Keratinocyte (primary cell): ENCODE measurements at regions not wholly inside any gene's neighbourhood (a gene's known extent, or its start where the extent isn't known, plus 50 kb on each side); places are given as distances from the start of the nearest gene placed in this dataset.

ENCODE experiments used
- DNase-seq: peaks from one replicate; pipeline ENCODE4 v3.0.0-alpha.2; 2011; ENCODE audit warnings: low read depth, missing footprints, low spot score
- FAIRE-seq: peaks from 2 replicates; lab custom pipeline; 2011; peaks lifted over from hg19 to GRCh38; lab: Jason Lieb, UNC
- H2AFZ ChIP-seq: 2 replicates; pipeline ENCODE4 v1.6.0; 2012; ENCODE audit warnings: low read length, control low read depth, inconsistent platforms; ENCODE audit not compliant: control insufficient read depth
- H3K27ac ChIP-seq: 2 replicates; pipeline ENCODE4 v1.5.1; 2011; ENCODE audit warnings: low read length; ENCODE audit not compliant: control insufficient read depth, insufficient read depth
- H3K27me3 ChIP-seq: 3 replicates; pipeline ENCODE4 v1.6.0; 2011; ENCODE audit warnings: low read length; ENCODE audit not compliant: control insufficient read depth, insufficient read depth; ENCODE audit errors: extremely low read depth
- H3K36me3 ChIP-seq, 2 experiments: 2 replicates in 1 of 2; 3 replicates in 1 of 2; pipeline ENCODE4 v1.5.1; 2011; ENCODE audit warnings: low read length in 2 of 2, mild to moderate bottlenecking in 1 of 2; ENCODE audit not compliant: control insufficient read depth in 2 of 2, insufficient read depth in 2 of 2; ENCODE audit errors: extremely low read depth in 1 of 2
- H3K4me1 ChIP-seq: 3 replicates; pipeline ENCODE4 v1.5.1; 2011; ENCODE audit warnings: low read length; ENCODE audit not compliant: control insufficient read depth, insufficient read depth; ENCODE audit errors: extremely low read depth
- H3K4me2 ChIP-seq: 3 replicates; pipeline ENCODE4 v1.6.0; 2011; ENCODE audit warnings: low read depth, low read length; ENCODE audit not compliant: control insufficient read depth, insufficient read depth; ENCODE audit errors: extremely low read depth
- H3K4me3 ChIP-seq, 3 experiments: fragments of 200-600 bp in 1 of 3; sonication (generic) in 1 of 3; 2 replicates in 2 of 3; 3 replicates in 1 of 3; pipeline ENCODE4 v1.5.1; 2011 to 2016; ENCODE audit warnings: low read length in 3 of 3, mild to moderate bottlenecking in 3 of 3, control low read depth in 2 of 3, inconsistent platforms in 1 of 3, low read depth in 1 of 3, mixed read lengths in 1 of 3, mixed run types in 1 of 3, moderate library complexity in 1 of 3; ENCODE audit not compliant: control insufficient read depth in 2 of 3, insufficient read depth in 2 of 3; ENCODE audit errors: extremely low read depth in 1 of 3
- H3K79me2 ChIP-seq: 2 replicates; pipeline ENCODE4 v1.6.0; 2012; ENCODE audit warnings: low read length; ENCODE audit not compliant: control insufficient read depth, insufficient read depth
- H3K9ac ChIP-seq: 3 replicates; pipeline ENCODE4 v1.6.0; 2011; ENCODE audit warnings: low read length; ENCODE audit not compliant: control insufficient read depth, insufficient read depth; ENCODE audit errors: extremely low read depth
- H3K9me1 ChIP-seq: 3 replicates; pipeline ENCODE4 v1.6.0; 2011; ENCODE audit warnings: low read length; ENCODE audit not compliant: control insufficient read depth, insufficient read depth; ENCODE audit errors: extremely low read depth
- H3K9me3 ChIP-seq: 2 replicates; pipeline ENCODE4 v1.5.1; 2012; ENCODE audit warnings: low read depth, low read length; ENCODE audit not compliant: control insufficient read depth
- H4K20me1 ChIP-seq: 3 replicates; pipeline ENCODE4 v1.6.0; 2011; ENCODE audit warnings: low read length; ENCODE audit not compliant: control insufficient read depth, insufficient read depth; ENCODE audit errors: extremely low read depth
- CTCF ChIP-seq, 3 experiments: IDR thresholded peaks in 1 of 3; conservative IDR thresholded peaks in 1 of 3; optimal IDR thresholded peaks in 1 of 3; 2 replicates in 2 of 3; 3 replicates in 1 of 3; pipeline versions ENCODE3 to v1.5.1; 2011; ENCODE audit warnings: low read length in 3 of 3, mild to moderate bottlenecking in 3 of 3, moderate library complexity in 2 of 3, control low read depth in 1 of 3, inconsistent platforms in 1 of 3; ENCODE audit not compliant: insufficient read depth in 2 of 3; ENCODE audit errors: extremely low read depth in 1 of 3
- EZH2 ChIP-seq: IDR thresholded peaks from one replicate; pipeline ENCODE4 v1.6.1; 2012; ENCODE audit warnings: inconsistent platforms, mild to moderate bottlenecking, low read length, moderate library complexity
- dilution Hi-C: fragments of 300-500 bp; cut with MboI; formaldehyde crosslinking; loops from one replicate; pipeline ENCODE4 v1.7.0; 2020; ENCODE audit warnings: low sequenced_read_pairs; ENCODE audit not compliant: extremely low pct_ligation_motif_present

- H3K4me1 ChIP-seq = no peaks in the 10 kb centered on the region
- H3K27ac ChIP-seq = no peak overlapping the region
- dilution Hi-C loops = no loop called here
- H3K9me1 ChIP-seq = no peaks in the 10 kb centered on the region
- DNase-seq (no peak), FAIRE-seq (no peak)
- no peak overlapping the region for H2AFZ ChIP-seq
- TF ChIP-seq CTCF (optimal IDR thresholded peaks at IDR 0.05 in 1 of 3, IDR thresholded peaks at IDR 0.05 in 1 of 3, conservative IDR thresholded peaks at IDR 0.05 in 1 of 3; ENCODE audit: extremely low read depth in 1 of 3, insufficient read depth in 2 of 3, low read length in 3 of 3) (no peak), EZH2 (no peak)
- no peaks in the 10 kb centered on the region for H3K9me3 ChIP-seq
- H4K20me1 ChIP-seq = no peaks in the 10 kb centered on the region
- H3K36me3 ChIP-seq = no peaks in the 10 kb centered on the region
- H3K27me3 ChIP-seq = peaks cover 40% of the 10 kb centered on the region
- no peaks in the 10 kb centered on the region for H3K79me2 ChIP-seq
- H3K4me3 ChIP-seq = no peak overlapping the region
- H3K9ac ChIP-seq = no peak overlapping the region
- no peak overlapping the region for H3K4me2 ChIP-seq
Observed at GRCh38 chr11:119835753-119836152, 106.8 kb upstream of the NECTIN1 start.

DNA sequence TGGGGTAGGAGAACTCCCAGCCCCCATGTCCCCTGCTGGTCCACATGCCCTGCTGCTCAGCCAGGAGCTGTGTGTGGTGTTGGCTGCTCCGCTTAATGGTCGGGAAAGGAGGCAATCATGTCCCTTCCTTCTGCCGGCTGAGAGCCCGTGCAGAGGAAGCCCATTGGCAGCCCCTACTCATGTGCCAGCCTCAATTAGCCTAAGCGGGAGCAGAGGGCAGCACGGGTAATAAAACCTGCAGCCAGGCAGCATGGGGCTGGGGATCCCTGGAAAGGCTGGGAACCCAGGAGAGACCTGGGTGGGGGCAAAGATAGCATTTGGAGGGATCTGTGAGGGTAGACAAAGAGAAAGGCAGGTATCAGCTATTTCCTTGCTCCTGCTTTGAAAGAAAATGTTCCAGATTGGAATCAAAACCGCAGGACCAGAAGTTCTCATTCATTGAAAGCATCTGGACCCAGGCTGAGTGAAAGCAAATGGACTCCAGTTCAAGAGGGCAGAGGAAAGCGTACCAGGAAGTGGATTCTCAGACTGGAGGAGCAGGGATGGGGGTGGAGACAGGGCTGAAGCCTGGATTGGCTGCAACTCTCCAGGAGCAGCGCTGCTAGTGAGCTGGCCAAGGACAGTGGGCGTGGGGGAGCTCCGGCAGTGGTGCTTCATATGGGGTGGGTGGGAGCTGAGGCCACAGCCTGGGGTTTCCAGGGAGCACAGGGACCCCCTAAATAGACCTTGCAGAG lies 103.4 kb upstream of the NECTIN1 start:
- FAIRE-seq (no peak), DNase-seq (no peak)
- dilution Hi-C loops = no loop called here
- no peaks in the 10 kb centered on the region for H3K36me3 ChIP-seq
- H3K9me1 ChIP-seq = no peaks in the 10 kb centered on the region
- H3K4me2 ChIP-seq = no peak overlapping the region
- no peaks in the 10 kb centered on the region for H3K79me2 ChIP-seq
- H3K27ac ChIP-seq = no peak overlapping the region
- no peak overlapping the region for H3K4me3 ChIP-seq
- TF ChIP-seq EZH2 (no peak), CTCF (optimal IDR thresholded peaks at IDR 0.05 in 1 of 3, IDR thresholded peaks at IDR 0.05 in 1 of 3, conservative IDR thresholded peaks at IDR 0.05 in 1 of 3; ENCODE audit: extremely low read depth in 1 of 3, insufficient read depth in 2 of 3, low read length in 3 of 3) (no peak)
- no peaks in the 10 kb centered on the region for H4K20me1 ChIP-seq
- H2AFZ ChIP-seq = no peak overlapping the region
- no peaks in the 10 kb centered on the region for H3K4me1 ChIP-seq
- peaks cover 40% of the 10 kb centered on the region for H3K27me3 ChIP-seq
- H3K9me3 ChIP-seq = no peaks in the 10 kb centered on the region
- H3K9ac ChIP-seq = no peak overlapping the region
